ENCODE measurements at regions not wholly inside any gene's neighbourhood (a gene's known extent, or its start where the extent isn't known, plus 50 kb on each side); places are given as distances from the start of the nearest gene placed in this dataset.

- Histone ChIP-seq H3F3A (ENCODE audit: low read depth) (no peaks in the 10 kb centered on the region), H3K9me3 (ENCODE audit: insufficient read depth, low read depth, low read length) (peaks cover 4% of the 10 kb centered on the region; the same call in 1 of the 2 replicates), H2AFZ (ENCODE audit: low read length) (no peak overlapping the region), H3K79me2 (ENCODE audit: insufficient read depth, low read length) (no peaks in the 10 kb centered on the region), H4K20me1 (ENCODE audit: insufficient read depth, low read length, poor library complexity, severe bottlenecking) (no peaks in the 10 kb centered on the region), H3K27me3 (ENCODE audit: insufficient read depth, low read length, poor library complexity, severe bottlenecking) (no peaks in the 10 kb centered on the region), H3K4me3 (ENCODE audit: low read length, poor library complexity, severe bottlenecking) (no peak overlapping the region), H3K9me2 (replicated peaks; ENCODE audit: low read depth, low read length) (no peaks in the 10 kb centered on the region), H3K36me3 (ENCODE audit: insufficient read depth, low read length) (no peaks in the 10 kb centered on the region), H3K9ac (ENCODE audit: low read depth, low read length, poor library complexity, severe bottlenecking) (no peak overlapping the region), H3K4me2 (ENCODE audit: low read depth, low read length, poor library complexity, severe bottlenecking) (no peak overlapping the region), H3K4me1 (ENCODE audit: insufficient read depth, low read length, poor library complexity, severe bottlenecking) (no peaks in the 10 kb centered on the region)
- no peak for TF ChIP-seq EZH2phosphoT487 (IDR thresholded peaks at IDR 0.05; ENCODE audit: borderline replicate concordance)
- TF ChIP-seq, protein P1, sequence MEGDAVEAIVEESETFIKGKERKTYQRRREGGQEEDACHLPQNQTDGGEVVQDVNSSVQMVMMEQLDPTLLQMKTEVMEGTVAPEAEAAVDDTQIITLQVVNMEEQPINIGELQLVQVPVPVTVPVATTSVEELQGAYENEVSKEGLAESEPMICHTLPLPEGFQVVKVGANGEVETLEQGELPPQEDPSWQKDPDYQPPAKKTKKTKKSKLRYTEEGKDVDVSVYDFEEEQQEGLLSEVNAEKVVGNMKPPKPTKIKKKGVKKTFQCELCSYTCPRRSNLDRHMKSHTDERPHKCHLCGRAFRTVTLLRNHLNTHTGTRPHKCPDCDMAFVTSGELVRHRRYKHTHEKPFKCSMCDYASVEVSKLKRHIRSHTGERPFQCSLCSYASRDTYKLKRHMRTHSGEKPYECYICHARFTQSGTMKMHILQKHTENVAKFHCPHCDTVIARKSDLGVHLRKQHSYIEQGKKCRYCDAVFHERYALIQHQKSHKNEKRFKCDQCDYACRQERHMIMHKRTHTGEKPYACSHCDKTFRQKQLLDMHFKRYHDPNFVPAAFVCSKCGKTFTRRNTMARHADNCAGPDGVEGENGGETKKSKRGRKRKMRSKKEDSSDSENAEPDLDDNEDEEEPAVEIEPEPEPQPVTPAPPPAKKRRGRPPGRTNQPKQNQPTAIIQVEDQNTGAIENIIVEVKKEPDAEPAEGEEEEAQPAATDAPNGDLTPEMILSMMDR (conservative IDR thresholded peaks at IDR 0.05; ENCODE audit: low read length), result no peak
Measured at GRCh38 chr21:35284199-35284598, 235.1 kb upstream of the RUNX1 start.

DNA sequence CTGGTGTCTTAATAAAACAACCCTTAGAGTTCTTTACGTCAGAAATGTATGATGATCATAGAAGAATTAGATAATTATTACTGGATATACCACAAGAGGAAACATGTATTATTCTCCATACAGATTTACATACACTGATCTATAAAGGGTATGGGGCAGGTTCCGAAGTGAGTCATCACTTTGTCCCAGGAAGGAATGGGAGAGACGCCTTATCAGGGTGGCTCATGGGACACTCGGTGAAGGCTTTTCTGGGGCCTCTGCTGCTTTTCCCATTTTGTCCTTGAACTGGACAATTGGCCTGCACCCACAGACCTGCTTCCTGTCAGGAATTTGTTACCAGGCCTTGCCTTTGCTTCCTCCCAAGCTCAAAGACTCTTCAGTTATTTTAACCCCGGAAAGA, 233.8 kb upstream of the RUNX1 start:
- Histone ChIP-seq H3K4me1 (ENCODE audit: insufficient read depth, low read length, poor library complexity, severe bottlenecking) (no peaks in the 10 kb centered on the region), H3K36me3 (ENCODE audit: insufficient read depth, low read length) (no peaks in the 10 kb centered on the region), H3F3A (ENCODE audit: low read depth) (no peaks in the 10 kb centered on the region), H3K27me3 (ENCODE audit: insufficient read depth, low read length, poor library complexity, severe bottlenecking) (no peaks in the 10 kb centered on the region), H4K20me1 (ENCODE audit: insufficient read depth, low read length, poor library complexity, severe bottlenecking) (no peaks in the 10 kb centered on the region), H2AFZ (ENCODE audit: low read length) (no peak overlapping the region), H3K9me2 (replicated peaks; ENCODE audit: low read depth, low read length) (no peaks in the 10 kb centered on the region), H3K9me3 (ENCODE audit: insufficient read depth, low read depth, low read length) (peaks cover 4% of the 10 kb centered on the region; the same call in 1 of the 2 replicates), H3K9ac (ENCODE audit: low read depth, low read length, poor library complexity, severe bottlenecking) (no peak overlapping the region), H3K79me2 (ENCODE audit: insufficient read depth, low read length) (no peaks in the 10 kb centered on the region), H3K4me3 (ENCODE audit: low read length, poor library complexity, severe bottlenecking) (no peak overlapping the region), H3K4me2 (ENCODE audit: low read depth, low read length, poor library complexity, severe bottlenecking) (no peak overlapping the region)
- no peak for TF ChIP-seq EZH2phosphoT487 (IDR thresholded peaks at IDR 0.05; ENCODE audit: borderline replicate concordance)
- TF ChIP-seq, protein P1 (conservative IDR thresholded peaks at IDR 0.05; ENCODE audit: low read length), result no peak

DNA sequence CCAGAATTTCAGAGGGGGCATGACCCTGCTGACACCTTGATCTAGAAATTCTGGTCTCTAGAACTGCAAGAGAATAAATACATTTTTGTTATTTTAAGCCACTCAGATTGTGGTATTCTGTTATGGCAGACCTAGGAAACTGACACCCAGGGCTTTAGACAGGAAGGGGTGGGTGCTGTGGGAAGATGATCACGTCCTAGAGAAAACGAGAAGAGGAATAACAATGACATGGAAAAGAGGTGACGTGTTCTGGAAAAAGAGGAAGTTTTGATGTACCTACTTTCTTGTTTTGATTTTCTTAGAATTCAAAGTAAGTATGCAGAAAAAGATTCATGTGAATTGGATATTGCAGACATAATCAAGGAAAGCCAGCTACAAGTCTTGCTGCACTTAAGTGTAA, 232.9 kb upstream of the RUNX1 start:
- TF ChIP-seq EZH2phosphoT487 (IDR thresholded peaks at IDR 0.05; ENCODE audit: borderline replicate concordance), result no peak
- TF ChIP-seq, protein P1 (conservative IDR thresholded peaks at IDR 0.05; ENCODE audit: low read length), result no peak
- Histone ChIP-seq H4K20me1 (ENCODE audit: insufficient read depth, low read length, poor library complexity, severe bottlenecking) (no peaks in the 10 kb centered on the region), H3K79me2 (ENCODE audit: insufficient read depth, low read length) (no peaks in the 10 kb centered on the region), H2AFZ (ENCODE audit: low read length) (no peak overlapping the region), H3K9ac (ENCODE audit: low read depth, low read length, poor library complexity, severe bottlenecking) (no peak overlapping the region), H3K4me3 (ENCODE audit: low read length, poor library complexity, severe bottlenecking) (no peak overlapping the region), H3K9me2 (replicated peaks; ENCODE audit: low read depth, low read length) (no peaks in the 10 kb centered on the region), H3K4me2 (ENCODE audit: low read depth, low read length, poor library complexity, severe bottlenecking) (no peak overlapping the region), H3F3A (ENCODE audit: low read depth) (no peaks in the 10 kb centered on the region), H3K27me3 (ENCODE audit: insufficient read depth, low read length, poor library complexity, severe bottlenecking) (no peaks in the 10 kb centered on the region), H3K4me1 (ENCODE audit: insufficient read depth, low read length, poor library complexity, severe bottlenecking) (no peaks in the 10 kb centered on the region), H3K9me3 (ENCODE audit: insufficient read depth, low read depth, low read length) (no peaks in the 10 kb centered on the region), H3K36me3 (ENCODE audit: insufficient read depth, low read length) (no peaks in the 10 kb centered on the region)
